ENCODE measurements at regions not wholly inside any gene's neighbourhood (a gene's known extent, or its start where the extent isn't known, plus 50 kb on each side); places are given as distances from the start of the nearest gene placed in this dataset.

DNA sequence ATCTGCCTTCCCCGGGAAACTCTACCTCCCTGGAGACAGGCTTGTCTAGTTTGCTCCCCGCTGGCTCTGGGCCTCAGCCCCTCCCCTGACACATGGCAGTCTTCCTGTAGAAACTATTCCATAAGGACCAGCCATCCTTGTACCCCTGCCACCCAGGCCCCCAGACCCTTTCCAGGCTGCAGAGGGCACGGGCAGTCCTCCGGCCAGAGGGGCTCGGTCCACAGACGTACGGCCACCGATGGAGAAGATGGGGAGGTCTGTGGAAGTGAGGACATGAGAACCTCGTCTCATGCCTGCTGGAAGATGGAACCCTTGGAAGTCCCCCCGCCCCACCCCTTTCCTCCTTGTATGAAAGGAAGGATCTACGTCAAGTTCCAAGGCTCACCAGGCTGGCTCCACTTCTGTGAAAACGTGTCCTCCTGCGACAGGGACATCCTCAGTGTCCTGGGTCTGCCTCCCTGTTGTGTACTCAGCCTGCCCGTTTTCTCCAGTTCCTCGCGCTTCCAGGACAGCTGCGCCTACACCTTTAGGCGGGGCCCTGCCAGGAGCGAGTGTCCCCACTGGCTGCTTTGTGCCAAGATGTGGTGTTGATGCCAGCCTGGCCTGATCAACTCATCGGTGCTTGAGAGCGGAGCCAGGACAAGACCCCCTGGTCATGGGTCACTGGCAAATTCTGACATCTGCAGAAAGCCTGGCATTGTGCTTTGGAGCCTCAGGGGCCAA lies 414.9 kb downstream of the GLRX3 start:
- H3K4me1 ChIP-seq = no peaks in the 10 kb centered on the region
- no peak overlapping the region for H3K4me3 ChIP-seq
- TF ChIP-seq POLR2A (IDR thresholded peaks at IDR 0.05) (no peak), EP300 (IDR thresholded peaks at IDR 0.05) (no peak)
- TF ChIP-seq, protein P1, sequence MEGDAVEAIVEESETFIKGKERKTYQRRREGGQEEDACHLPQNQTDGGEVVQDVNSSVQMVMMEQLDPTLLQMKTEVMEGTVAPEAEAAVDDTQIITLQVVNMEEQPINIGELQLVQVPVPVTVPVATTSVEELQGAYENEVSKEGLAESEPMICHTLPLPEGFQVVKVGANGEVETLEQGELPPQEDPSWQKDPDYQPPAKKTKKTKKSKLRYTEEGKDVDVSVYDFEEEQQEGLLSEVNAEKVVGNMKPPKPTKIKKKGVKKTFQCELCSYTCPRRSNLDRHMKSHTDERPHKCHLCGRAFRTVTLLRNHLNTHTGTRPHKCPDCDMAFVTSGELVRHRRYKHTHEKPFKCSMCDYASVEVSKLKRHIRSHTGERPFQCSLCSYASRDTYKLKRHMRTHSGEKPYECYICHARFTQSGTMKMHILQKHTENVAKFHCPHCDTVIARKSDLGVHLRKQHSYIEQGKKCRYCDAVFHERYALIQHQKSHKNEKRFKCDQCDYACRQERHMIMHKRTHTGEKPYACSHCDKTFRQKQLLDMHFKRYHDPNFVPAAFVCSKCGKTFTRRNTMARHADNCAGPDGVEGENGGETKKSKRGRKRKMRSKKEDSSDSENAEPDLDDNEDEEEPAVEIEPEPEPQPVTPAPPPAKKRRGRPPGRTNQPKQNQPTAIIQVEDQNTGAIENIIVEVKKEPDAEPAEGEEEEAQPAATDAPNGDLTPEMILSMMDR (IDR thresholded peaks at IDR 0.05) = no peak
- H3K9me3 ChIP-seq = no peaks in the 10 kb centered on the region
- no peak for DNase-seq (ENCODE audit: low spot score in 2 of 2)
- no peak overlapping the region for H3K27ac ChIP-seq
- H3K27me3 ChIP-seq = no peaks in the 10 kb centered on the region
- WGBS, 2 donors = 82 to 83% methylated on average over 20 to 21 of the region's 21 CpGs
- no peaks in the 10 kb centered on the region for H3K36me3 ChIP-seq

GRCh38 chr10:130551676-130552075 lies 415.5 kb downstream of the GLRX3 start:
- TF ChIP-seq, protein P1 (IDR thresholded peaks at IDR 0.05) = no peak
- no peak for TF ChIP-seq POLR2A (IDR thresholded peaks at IDR 0.05)
- TF ChIP-seq EP300 (IDR thresholded peaks at IDR 0.05) = no peak
- Histone ChIP-seq H3K4me1 (no peaks in the 10 kb centered on the region), H3K9me3 (no peaks in the 10 kb centered on the region), H3K27me3 (no peaks in the 10 kb centered on the region), H3K4me3 (no peak overlapping the region), H3K27ac (no peak overlapping the region), H3K36me3 (no peaks in the 10 kb centered on the region)
- 84 to 85% methylated on average over 7 of the region's 7 CpGs for WGBS, 2 donors
- DNase-seq (ENCODE audit: low spot score in 2 of 2) = no peak

GRCh38 chr10:130553826-130554225 lies 417.6 kb downstream of the GLRX3 start:
- no peak overlapping the region for H3K27ac ChIP-seq
- peaks cover 0 to 4% (median 0%) of the 10 kb centered on the region in 4 donors for H3K9me3 ChIP-seq
- H3K4me1 ChIP-seq = no peaks in the 10 kb centered on the region
- 35 to 46% methylated on average over 6 to 7 of the region's 7 CpGs for WGBS, 2 donors
- no peak for DNase-seq (ENCODE audit: low spot score in 2 of 2)
- no peaks in the 10 kb centered on the region for H3K36me3 ChIP-seq
- TF ChIP-seq EP300 (IDR thresholded peaks at IDR 0.05) (no peak), POLR2A (IDR thresholded peaks at IDR 0.05) (no peak)
- TF ChIP-seq, protein P1 (IDR thresholded peaks at IDR 0.05) = no peak
- H3K4me3 ChIP-seq = no peak overlapping the region
- H3K27me3 ChIP-seq = no peaks in the 10 kb centered on the region

GRCh38 chr10:130554701-130555410 lies 418.7 kb downstream of the GLRX3 start:
- Histone ChIP-seq H3K36me3 (no peaks in the 10 kb centered on the region), H3K4me3 (no peak overlapping the region), H3K4me1 (no peaks in the 10 kb centered on the region), H3K9me3 (peaks cover 0 to 4% (median 0%) of the 10 kb centered on the region in 4 donors), H3K27me3 (no peaks in the 10 kb centered on the region), H3K27ac (no peak overlapping the region)
- TF ChIP-seq, protein P1 (IDR thresholded peaks at IDR 0.05) = no peak
- TF ChIP-seq EP300 (IDR thresholded peaks at IDR 0.05) (no peak), POLR2A (IDR thresholded peaks at IDR 0.05) (no peak)
- WGBS, 2 donors = 87 to 93% methylated on average over 14 of the region's 14 CpGs
- no peak for DNase-seq (ENCODE audit: low spot score in 2 of 2)

GRCh38 chr10:130555411-130555750 lies 419.2 kb downstream of the GLRX3 start:
- TF ChIP-seq, protein P1 (IDR thresholded peaks at IDR 0.05) = no peak
- TF ChIP-seq POLR2A (IDR thresholded peaks at IDR 0.05) (no peak), EP300 (IDR thresholded peaks at IDR 0.05) (no peak)
- H3K36me3 ChIP-seq = no peaks in the 10 kb centered on the region
- H3K9me3 ChIP-seq = peaks cover 0 to 4% (median 0%) of the 10 kb centered on the region in 4 donors
- H3K27ac ChIP-seq = no peak overlapping the region
- no peak for DNase-seq (ENCODE audit: low spot score in 2 of 2)
- no peaks in the 10 kb centered on the region for H3K27me3 ChIP-seq
- no peaks in the 10 kb centered on the region for H3K4me1 ChIP-seq
- H3K4me3 ChIP-seq = no peak overlapping the region
- 84 to 88% methylated on average over 7 of the region's 7 CpGs for WGBS, 2 donors
